Liver (tissue), 8 donors: ENCODE measurements at regions not wholly inside any gene's neighbourhood (a gene's known extent, or its start where the extent isn't known, plus 50 kb on each side); places are given as distances from the start of the nearest gene placed in this dataset.

ENCODE experiments used
- DNase-seq: peaks from one replicate; pipeline ENCODE4 v3.0.0-alpha.2; 2017; ENCODE audit warnings: low spot score
- H3K27ac ChIP-seq, 2 donors: one replicate each; pipeline ENCODE4 v1.7.0; 2013; ENCODE audit warnings: inconsistent platforms in 2 of 2, low read length in 2 of 2, control low read depth in 1 of 2, low read depth in 1 of 2, mild to moderate bottlenecking in 1 of 2
- H3K27me3 ChIP-seq, 4 donors: one replicate each; pipeline versions ENCODE4 v1.6.1 to v1.7.0; 2013; ENCODE audit warnings: low read length in 3 of 4, inconsistent platforms in 1 of 4, mild to moderate bottlenecking in 1 of 4, moderate library complexity in 1 of 4; ENCODE audit not compliant: control insufficient read depth in 4 of 4, insufficient read depth in 4 of 4
- H3K36me3 ChIP-seq, 4 donors: one replicate each; pipeline versions ENCODE4 v1.6.1 to v1.7.0; 2013; ENCODE audit warnings: low read length in 3 of 4, mild to moderate bottlenecking in 3 of 4, low read depth in 1 of 4, moderate library complexity in 1 of 4; ENCODE audit not compliant: control insufficient read depth in 4 of 4, insufficient read depth in 3 of 4
- H3K4me1 ChIP-seq, 4 donors: one replicate each; pipeline versions ENCODE4 v1.6.1 to v1.7.0; 2013; ENCODE audit warnings: low read length in 3 of 4, mild to moderate bottlenecking in 3 of 4, moderate library complexity in 1 of 4; ENCODE audit not compliant: control insufficient read depth in 4 of 4, insufficient read depth in 4 of 4
- H3K4me3 ChIP-seq, 3 donors: one replicate each; pipeline versions ENCODE4 v1.6.1 to v1.7.0; 2013; ENCODE audit warnings: low read length in 3 of 3, control low read depth in 1 of 3, low read depth in 1 of 3, mild to moderate bottlenecking in 1 of 3
- H3K9ac ChIP-seq, 2 donors: one replicate each; pipeline ENCODE4 v1.7.0; 2013; ENCODE audit warnings: low read length in 2 of 2, mild to moderate bottlenecking in 2 of 2, moderate library complexity in 2 of 2, control low read depth in 1 of 2, low read depth in 1 of 2
- H3K9me3 ChIP-seq, 4 donors: one replicate each; pipeline versions ENCODE4 v1.6.1 to v1.7.0; 2013; ENCODE audit warnings: low read length in 3 of 4; ENCODE audit not compliant: control insufficient read depth in 4 of 4
- EGR1 ChIP-seq, 2 donors: IDR thresholded peaks; 2 replicates each; pipeline ENCODE4 v1.6.1; 2016 to 2018; ENCODE audit warnings: antibody characterized with exemption in 2 of 2, low read depth in 2 of 2
- FOXA1 ChIP-seq: IDR thresholded peaks from 2 replicates; pipeline ENCODE4 v1.6.1; 2016; ENCODE audit warnings: antibody characterized with exemption
- FOXA2 ChIP-seq: IDR thresholded peaks from 2 replicates; pipeline ENCODE4 v1.6.1; 2016; ENCODE audit warnings: antibody characterized with exemption
- GABPA ChIP-seq, 2 donors: IDR thresholded peaks in 1 of 2; conservative IDR thresholded peaks in 1 of 2; 2 replicates each; pipeline ENCODE4 v1.6.1; 2016; ENCODE audit warnings: antibody characterized with exemption in 2 of 2, mild to moderate bottlenecking in 1 of 2, moderate library complexity in 1 of 2
- HNF4A ChIP-seq, 2 donors: conservative IDR thresholded peaks; 2 replicates each; pipeline ENCODE4 v1.6.1; 2016; ENCODE audit warnings: antibody characterized with exemption in 2 of 2, mild to moderate bottlenecking in 2 of 2
- HNF4G ChIP-seq: IDR thresholded peaks from 2 replicates; pipeline ENCODE4 v1.6.1; 2016; ENCODE audit warnings: antibody characterized with exemption
- JUND ChIP-seq, 2 donors: IDR thresholded peaks; 2 replicates each; pipeline ENCODE4 v1.6.1; 2016; ENCODE audit warnings: antibody characterized with exemption in 2 of 2
- NR2F2 ChIP-seq: IDR thresholded peaks from 2 replicates; pipeline ENCODE4 v1.6.1; 2016; ENCODE audit warnings: antibody characterized with exemption
- RAD21 ChIP-seq, 2 donors: IDR thresholded peaks; 2 replicates each; pipeline ENCODE4 v1.6.1; 2016; ENCODE audit warnings: antibody characterized with exemption in 2 of 2, mild to moderate bottlenecking in 2 of 2
- RXRA ChIP-seq, 2 donors: IDR thresholded peaks; 2 replicates each; pipeline ENCODE4 v1.6.1; 2017 to 2018; ENCODE audit warnings: antibody characterized with exemption in 2 of 2, mild to moderate bottlenecking in 1 of 2
- SP1 ChIP-seq: IDR thresholded peaks from 2 replicates; pipeline ENCODE4 v1.6.1; 2018; ENCODE audit warnings: antibody characterized with exemption, mild to moderate bottlenecking
- TAF1 ChIP-seq: conservative IDR thresholded peaks from 2 replicates; pipeline ENCODE4 v1.6.1; 2016; ENCODE audit warnings: antibody characterized with exemption, mild to moderate bottlenecking
- YY1 ChIP-seq: IDR thresholded peaks from 2 replicates; pipeline ENCODE4 v1.6.1; 2016; ENCODE audit warnings: antibody characterized with exemption, mild to moderate bottlenecking
- WGBS: extraction: QIAGEN DNeasy Blood & Tissue Kit; methylation state at CpG from one replicate; pipeline ENCODE4 v1.1.7; 2013; 5-methylcytosine and 5-hydroxymethylcytosine counted together
- TF ChIP-seq, protein P1 (sequence below): IDR thresholded peaks from 2 replicates; pipeline ENCODE4 v1.6.1; 2016; ENCODE audit warnings: antibody characterized with exemption
- TF ChIP-seq, protein P2 (sequence below): fragments of 150-350 bp; IDR thresholded peaks from 2 replicates; pipeline ENCODE4 v1.5.1; 2017; ENCODE audit warnings: improper control_type of control experiment, low read depth, low read length; ENCODE audit not compliant: missing input control
- TF ChIP-seq, protein P3 (sequence below): IDR thresholded peaks from 2 replicates; pipeline ENCODE4 v1.6.1; 2016; ENCODE audit warnings: antibody characterized with exemption
- TF ChIP-seq, protein P4 (sequence below): IDR thresholded peaks from 2 replicates; pipeline ENCODE4 v1.6.1; 2016; ENCODE audit warnings: antibody characterized with exemption, mild to moderate bottlenecking
- TF ChIP-seq, protein P5 (sequence below): IDR thresholded peaks from 2 replicates; pipeline ENCODE4 v1.6.1; 2016; ENCODE audit warnings: antibody characterized with exemption
- donor health status: healthy.
- donor health status: healthy.
- donor health status: healthy.
- donor health status: healthy.
- donor health status: healthy.

DNA sequence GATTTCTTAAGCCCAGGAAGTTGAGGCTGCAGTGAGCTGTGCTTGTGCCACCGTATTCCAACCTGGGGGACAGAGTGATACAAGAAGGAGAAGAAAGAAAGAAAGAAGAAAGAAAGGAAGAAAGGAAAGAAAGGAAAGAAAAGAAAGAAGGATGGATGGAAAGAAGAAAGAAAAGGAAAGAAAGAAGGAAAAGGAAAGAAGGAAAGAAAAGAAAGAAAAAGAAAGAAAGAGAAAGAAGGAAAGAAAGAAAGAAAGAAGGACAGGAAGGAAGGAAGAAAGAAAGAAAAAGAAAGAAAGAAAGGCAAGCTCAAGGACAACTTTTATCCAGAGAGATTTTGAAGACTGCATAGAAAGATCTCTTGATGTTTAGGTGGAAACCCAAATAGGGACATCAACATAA, 120.7 kb downstream of the GMNC start:
- no peak overlapping the region for H3K4me3 ChIP-seq
- H3K4me1 ChIP-seq = no peaks in the 10 kb centered on the region
- TF ChIP-seq FOXA2 (no peak), FOXA1 (no peak), RAD21 (IDR thresholded peaks at IDR 0.05) (no peak), HNF4A (conservative IDR thresholded peaks at IDR 0.05) (no peak), JUND (IDR thresholded peaks at IDR 0.05) (no peak), HNF4G (no peak), EGR1 (IDR thresholded peaks at IDR 0.05; ENCODE audit: low read depth in 2 of 2) (no peak), NR2F2 (no peak), GABPA (IDR thresholded peaks at IDR 0.05 in 1 of 2, conservative IDR thresholded peaks at IDR 0.05 in 1 of 2) (no peak), YY1 (no peak), RXRA (IDR thresholded peaks at IDR 0.05) (no peak), SP1 (no peak), TAF1 (no peak)
- TF ChIP-seq, protein P1, sequence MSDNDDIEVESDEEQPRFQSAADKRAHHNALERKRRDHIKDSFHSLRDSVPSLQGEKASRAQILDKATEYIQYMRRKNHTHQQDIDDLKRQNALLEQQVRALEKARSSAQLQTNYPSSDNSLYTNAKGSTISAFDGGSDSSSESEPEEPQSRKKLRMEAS = no peak
- TF ChIP-seq, protein P2, sequence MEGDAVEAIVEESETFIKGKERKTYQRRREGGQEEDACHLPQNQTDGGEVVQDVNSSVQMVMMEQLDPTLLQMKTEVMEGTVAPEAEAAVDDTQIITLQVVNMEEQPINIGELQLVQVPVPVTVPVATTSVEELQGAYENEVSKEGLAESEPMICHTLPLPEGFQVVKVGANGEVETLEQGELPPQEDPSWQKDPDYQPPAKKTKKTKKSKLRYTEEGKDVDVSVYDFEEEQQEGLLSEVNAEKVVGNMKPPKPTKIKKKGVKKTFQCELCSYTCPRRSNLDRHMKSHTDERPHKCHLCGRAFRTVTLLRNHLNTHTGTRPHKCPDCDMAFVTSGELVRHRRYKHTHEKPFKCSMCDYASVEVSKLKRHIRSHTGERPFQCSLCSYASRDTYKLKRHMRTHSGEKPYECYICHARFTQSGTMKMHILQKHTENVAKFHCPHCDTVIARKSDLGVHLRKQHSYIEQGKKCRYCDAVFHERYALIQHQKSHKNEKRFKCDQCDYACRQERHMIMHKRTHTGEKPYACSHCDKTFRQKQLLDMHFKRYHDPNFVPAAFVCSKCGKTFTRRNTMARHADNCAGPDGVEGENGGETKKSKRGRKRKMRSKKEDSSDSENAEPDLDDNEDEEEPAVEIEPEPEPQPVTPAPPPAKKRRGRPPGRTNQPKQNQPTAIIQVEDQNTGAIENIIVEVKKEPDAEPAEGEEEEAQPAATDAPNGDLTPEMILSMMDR = no peak
- TF ChIP-seq, protein P3, sequence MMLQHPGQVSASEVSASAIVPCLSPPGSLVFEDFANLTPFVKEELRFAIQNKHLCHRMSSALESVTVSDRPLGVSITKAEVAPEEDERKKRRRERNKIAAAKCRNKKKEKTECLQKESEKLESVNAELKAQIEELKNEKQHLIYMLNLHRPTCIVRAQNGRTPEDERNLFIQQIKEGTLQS = no peak
- TF ChIP-seq, protein P4, sequence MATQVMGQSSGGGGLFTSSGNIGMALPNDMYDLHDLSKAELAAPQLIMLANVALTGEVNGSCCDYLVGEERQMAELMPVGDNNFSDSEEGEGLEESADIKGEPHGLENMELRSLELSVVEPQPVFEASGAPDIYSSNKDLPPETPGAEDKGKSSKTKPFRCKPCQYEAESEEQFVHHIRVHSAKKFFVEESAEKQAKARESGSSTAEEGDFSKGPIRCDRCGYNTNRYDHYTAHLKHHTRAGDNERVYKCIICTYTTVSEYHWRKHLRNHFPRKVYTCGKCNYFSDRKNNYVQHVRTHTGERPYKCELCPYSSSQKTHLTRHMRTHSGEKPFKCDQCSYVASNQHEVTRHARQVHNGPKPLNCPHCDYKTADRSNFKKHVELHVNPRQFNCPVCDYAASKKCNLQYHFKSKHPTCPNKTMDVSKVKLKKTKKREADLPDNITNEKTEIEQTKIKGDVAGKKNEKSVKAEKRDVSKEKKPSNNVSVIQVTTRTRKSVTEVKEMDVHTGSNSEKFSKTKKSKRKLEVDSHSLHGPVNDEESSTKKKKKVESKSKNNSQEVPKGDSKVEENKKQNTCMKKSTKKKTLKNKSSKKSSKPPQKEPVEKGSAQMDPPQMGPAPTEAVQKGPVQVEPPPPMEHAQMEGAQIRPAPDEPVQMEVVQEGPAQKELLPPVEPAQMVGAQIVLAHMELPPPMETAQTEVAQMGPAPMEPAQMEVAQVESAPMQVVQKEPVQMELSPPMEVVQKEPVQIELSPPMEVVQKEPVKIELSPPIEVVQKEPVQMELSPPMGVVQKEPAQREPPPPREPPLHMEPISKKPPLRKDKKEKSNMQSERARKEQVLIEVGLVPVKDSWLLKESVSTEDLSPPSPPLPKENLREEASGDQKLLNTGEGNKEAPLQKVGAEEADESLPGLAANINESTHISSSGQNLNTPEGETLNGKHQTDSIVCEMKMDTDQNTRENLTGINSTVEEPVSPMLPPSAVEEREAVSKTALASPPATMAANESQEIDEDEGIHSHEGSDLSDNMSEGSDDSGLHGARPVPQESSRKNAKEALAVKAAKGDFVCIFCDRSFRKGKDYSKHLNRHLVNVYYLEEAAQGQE = no peak
- TF ChIP-seq, protein P5, sequence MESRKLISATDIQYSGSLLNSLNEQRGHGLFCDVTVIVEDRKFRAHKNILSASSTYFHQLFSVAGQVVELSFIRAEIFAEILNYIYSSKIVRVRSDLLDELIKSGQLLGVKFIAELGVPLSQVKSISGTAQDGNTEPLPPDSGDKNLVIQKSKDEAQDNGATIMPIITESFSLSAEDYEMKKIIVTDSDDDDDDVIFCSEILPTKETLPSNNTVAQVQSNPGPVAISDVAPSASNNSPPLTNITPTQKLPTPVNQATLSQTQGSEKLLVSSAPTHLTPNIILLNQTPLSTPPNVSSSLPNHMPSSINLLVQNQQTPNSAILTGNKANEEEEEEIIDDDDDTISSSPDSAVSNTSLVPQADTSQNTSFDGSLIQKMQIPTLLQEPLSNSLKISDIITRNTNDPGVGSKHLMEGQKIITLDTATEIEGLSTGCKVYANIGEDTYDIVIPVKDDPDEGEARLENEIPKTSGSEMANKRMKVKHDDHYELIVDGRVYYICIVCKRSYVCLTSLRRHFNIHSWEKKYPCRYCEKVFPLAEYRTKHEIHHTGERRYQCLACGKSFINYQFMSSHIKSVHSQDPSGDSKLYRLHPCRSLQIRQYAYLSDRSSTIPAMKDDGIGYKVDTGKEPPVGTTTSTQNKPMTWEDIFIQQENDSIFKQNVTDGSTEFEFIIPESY = no peak
- WGBS = 96% methylated on average over 1 of the region's 1 CpG
- H3K9me3 ChIP-seq = no peaks in the 10 kb centered on the region
- DNase-seq = no peak
- H3K36me3 ChIP-seq = no peaks in the 10 kb centered on the region
- no peak overlapping the region for H3K27ac ChIP-seq
- no peak overlapping the region for H3K9ac ChIP-seq
- no peaks in the 10 kb centered on the region for H3K27me3 ChIP-seq
